ENCODE measurements at regions not wholly inside any gene's neighbourhood (a gene's known extent, or its start where the extent isn't known, plus 50 kb on each side); places are given as distances from the start of the nearest gene placed in this dataset.

DNA sequence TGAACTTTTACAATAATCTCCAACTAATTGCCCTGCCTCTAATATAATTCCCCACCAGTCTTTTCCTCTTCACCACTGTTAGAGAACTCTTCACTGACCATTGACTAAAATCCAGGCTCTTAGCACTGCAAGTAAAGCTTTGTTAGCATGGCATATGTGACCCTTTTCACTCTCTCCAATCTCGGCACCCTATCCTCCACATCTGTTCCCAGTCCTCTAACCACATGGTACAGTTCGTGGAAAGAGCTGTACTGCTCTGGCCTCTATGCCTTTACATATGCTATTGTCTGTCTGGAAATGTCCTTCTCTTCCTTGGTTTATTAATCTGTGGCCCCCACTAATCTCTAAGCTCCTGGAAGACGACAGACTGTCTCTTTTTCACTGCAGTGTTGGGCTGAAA, 63.0 kb upstream of the EIF2S2 start:
- Histone ChIP-seq H3K4me3 (no peak overlapping the region), H3K9me3 (no peaks in the 10 kb centered on the region), H3K27me3 (no peaks in the 10 kb centered on the region), H3K27ac (no peak overlapping the region), H3K4me1 (no peaks in the 10 kb centered on the region), H3K36me3 (no peaks in the 10 kb centered on the region)
- 45 to 59% methylated on average over 3 of the region's 3 CpGs for WGBS, 2 donors
- TF ChIP-seq EP300 (IDR thresholded peaks at IDR 0.05), result no peak
- TF ChIP-seq POLR2A (IDR thresholded peaks at IDR 0.05), result no peak
- TF ChIP-seq, protein P1, sequence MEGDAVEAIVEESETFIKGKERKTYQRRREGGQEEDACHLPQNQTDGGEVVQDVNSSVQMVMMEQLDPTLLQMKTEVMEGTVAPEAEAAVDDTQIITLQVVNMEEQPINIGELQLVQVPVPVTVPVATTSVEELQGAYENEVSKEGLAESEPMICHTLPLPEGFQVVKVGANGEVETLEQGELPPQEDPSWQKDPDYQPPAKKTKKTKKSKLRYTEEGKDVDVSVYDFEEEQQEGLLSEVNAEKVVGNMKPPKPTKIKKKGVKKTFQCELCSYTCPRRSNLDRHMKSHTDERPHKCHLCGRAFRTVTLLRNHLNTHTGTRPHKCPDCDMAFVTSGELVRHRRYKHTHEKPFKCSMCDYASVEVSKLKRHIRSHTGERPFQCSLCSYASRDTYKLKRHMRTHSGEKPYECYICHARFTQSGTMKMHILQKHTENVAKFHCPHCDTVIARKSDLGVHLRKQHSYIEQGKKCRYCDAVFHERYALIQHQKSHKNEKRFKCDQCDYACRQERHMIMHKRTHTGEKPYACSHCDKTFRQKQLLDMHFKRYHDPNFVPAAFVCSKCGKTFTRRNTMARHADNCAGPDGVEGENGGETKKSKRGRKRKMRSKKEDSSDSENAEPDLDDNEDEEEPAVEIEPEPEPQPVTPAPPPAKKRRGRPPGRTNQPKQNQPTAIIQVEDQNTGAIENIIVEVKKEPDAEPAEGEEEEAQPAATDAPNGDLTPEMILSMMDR (IDR thresholded peaks at IDR 0.05), result no peak
- DNase-seq (ENCODE audit: low spot score in 2 of 2), result no peak

DNA sequence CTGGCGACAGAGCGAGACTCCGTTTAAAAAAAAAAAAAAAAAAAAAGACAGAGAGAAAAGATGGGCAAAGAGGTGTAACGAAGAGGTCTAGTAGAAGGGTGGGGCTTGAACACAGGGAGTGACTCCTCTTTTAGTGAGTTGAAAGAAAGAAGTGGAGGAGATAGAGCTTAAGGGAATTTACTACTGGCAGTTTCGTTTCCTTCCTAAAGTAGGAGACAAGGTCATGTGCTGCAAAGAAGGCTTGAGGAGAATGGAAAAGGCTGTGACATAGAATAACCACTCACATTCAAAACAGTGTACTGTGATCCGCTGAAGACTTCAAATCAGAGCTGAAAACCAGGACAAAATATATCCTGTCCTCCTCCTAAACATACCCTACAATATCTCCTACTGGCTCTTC, 63.8 kb upstream of the EIF2S2 start:
- no peak overlapping the region for H3K4me3 ChIP-seq
- no peak for DNase-seq (ENCODE audit: low spot score in 2 of 2)
- H3K27me3 ChIP-seq, result no peaks in the 10 kb centered on the region
- H3K9me3 ChIP-seq, result no peaks in the 10 kb centered on the region
- TF ChIP-seq, protein P1 (IDR thresholded peaks at IDR 0.05), result no peak
- TF ChIP-seq POLR2A (IDR thresholded peaks at IDR 0.05) (no peak), EP300 (IDR thresholded peaks at IDR 0.05) (no peak)
- WGBS, 2 donors, result 79 to 81% methylated on average over 6 of the region's 6 CpGs
- no peak overlapping the region for H3K27ac ChIP-seq
- no peaks in the 10 kb centered on the region for H3K4me1 ChIP-seq
- H3K36me3 ChIP-seq, result no peaks in the 10 kb centered on the region

DNA sequence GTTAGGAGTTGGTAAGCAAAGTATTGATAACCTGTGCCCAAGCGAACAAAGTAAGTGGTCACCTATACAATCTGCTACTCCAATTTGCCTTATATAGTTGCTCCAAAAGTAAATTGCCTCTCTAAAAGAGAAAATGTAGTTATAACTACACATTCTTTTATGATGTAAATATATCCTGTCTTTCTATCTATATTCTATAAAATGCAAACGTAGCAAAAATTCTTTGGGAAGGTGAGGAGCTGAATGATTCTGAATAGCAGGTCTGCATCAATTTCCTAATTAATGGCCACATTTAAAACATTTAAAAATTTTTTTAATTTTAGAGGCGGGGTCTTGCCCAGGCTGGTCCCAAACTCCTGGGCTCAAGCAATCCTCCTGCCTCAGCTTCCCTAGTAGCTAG, 64.2 kb upstream of the ASIP start:
- 88 to 90% methylated on average over 3 of the region's 3 CpGs for WGBS, 2 donors
- Histone ChIP-seq H3K36me3 (no peaks in the 10 kb centered on the region), H3K9me3 (no peaks in the 10 kb centered on the region), H3K27ac (no peak overlapping the region), H3K27me3 (no peaks in the 10 kb centered on the region), H3K4me3 (no peak overlapping the region), H3K4me1 (no peaks in the 10 kb centered on the region)
- TF ChIP-seq, protein P1 (IDR thresholded peaks at IDR 0.05), result no peak
- TF ChIP-seq EP300 (IDR thresholded peaks at IDR 0.05) (no peak), POLR2A (IDR thresholded peaks at IDR 0.05) (no peak)
- no peak for DNase-seq (ENCODE audit: low spot score in 2 of 2)

DNA sequence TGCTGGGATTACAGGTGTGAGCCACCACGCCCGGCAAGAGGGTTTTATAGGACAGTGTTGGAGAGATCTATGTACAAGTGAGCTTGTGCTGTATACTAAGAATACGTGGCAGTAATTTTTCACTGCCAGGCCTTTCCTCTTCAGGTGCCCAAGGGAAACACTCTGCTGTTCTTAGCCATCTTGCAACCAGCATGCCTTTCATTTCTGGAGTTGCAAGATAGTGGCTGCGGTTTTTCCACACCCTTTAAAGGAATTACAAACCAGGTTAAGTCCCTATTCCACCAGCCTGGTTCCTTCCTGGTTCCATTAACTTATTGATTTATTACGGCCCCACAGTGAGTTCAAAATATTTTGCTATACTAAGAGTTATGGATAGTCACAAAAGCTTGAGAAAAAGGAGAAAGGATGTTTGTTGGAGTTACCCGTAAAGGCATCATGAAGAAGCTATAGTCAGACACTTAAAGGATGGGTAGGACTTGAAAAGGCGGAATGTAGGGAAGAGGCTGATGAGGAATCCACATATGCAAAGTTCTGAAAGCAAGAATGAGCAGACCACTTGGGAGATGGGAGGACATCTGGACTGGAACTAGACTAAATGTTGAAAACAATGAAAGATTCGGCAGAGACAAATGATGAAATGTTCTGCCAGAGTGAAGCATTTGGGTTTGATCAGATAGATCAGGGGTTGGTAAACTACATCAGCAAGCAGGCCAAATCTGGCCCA, 61.4 kb upstream of the ASIP start:
- no peaks in the 10 kb centered on the region for H3K4me1 ChIP-seq
- H3K9me3 ChIP-seq, result no peaks in the 10 kb centered on the region
- H3K27me3 ChIP-seq, result no peaks in the 10 kb centered on the region
- TF ChIP-seq, protein P1 (IDR thresholded peaks at IDR 0.05), result no peak
- TF ChIP-seq EP300 (IDR thresholded peaks at IDR 0.05) (no peak), POLR2A (IDR thresholded peaks at IDR 0.05) (no peak)
- H3K27ac ChIP-seq, result no peak overlapping the region
- 80 to 81% methylated on average over 8 of the region's 8 CpGs for WGBS, 2 donors
- no peak overlapping the region for H3K4me3 ChIP-seq
- DNase-seq (ENCODE audit: low spot score in 2 of 2), result no peak
- H3K36me3 ChIP-seq, result no peaks in the 10 kb centered on the region

DNA sequence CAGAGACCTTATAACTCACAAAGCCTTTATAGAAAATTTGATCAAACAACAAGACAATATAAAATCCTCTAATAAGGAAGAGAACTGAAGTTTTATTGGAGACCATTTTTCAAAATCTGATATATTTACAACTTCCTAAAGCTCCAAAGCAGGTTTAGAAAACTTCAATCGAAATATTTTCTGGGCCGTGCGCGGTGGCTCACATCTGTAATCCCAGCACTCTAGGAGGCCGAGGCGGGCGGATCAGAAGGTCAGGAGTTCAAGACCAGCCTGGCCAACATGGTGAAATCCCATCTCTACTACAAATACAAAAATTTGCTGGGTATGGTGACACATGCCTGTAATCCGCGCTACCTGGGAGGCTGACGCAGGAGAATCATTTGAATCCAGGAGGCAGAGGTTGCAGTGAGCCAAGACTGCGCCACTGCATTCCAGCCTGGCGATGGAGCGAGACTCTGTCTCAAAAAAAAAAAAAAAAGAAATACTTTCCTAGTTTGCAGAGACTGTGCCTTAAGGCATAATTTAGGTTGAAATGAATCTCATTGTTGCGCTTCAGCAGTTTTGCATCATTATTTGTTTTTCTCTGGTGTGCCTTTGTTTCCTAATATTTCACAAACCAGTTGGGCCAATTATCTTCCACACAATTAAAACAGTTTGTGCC, 60.6 kb upstream of the ASIP start:
- Histone ChIP-seq H3K27ac (no peak overlapping the region), H3K27me3 (no peaks in the 10 kb centered on the region), H3K9me3 (no peaks in the 10 kb centered on the region), H3K4me1 (peaks cover 0 to 1% (median 0%) of the 10 kb centered on the region in 4 donors), H3K4me3 (no peak overlapping the region), H3K36me3 (no peaks in the 10 kb centered on the region)
- TF ChIP-seq, protein P1 (IDR thresholded peaks at IDR 0.05), result no peak
- TF ChIP-seq POLR2A (IDR thresholded peaks at IDR 0.05) (no peak), EP300 (IDR thresholded peaks at IDR 0.05) (no peak)
- DNase-seq (ENCODE audit: low spot score in 2 of 2), result no peak
- 87 to 91% methylated on average over 14 of the region's 14 CpGs for WGBS, 2 donors
